ENCODE measurements at regions not wholly inside any gene's neighbourhood (a gene's known extent, or its start where the extent isn't known, plus 50 kb on each side); places are given as distances from the start of the nearest gene placed in this dataset.

DNA sequence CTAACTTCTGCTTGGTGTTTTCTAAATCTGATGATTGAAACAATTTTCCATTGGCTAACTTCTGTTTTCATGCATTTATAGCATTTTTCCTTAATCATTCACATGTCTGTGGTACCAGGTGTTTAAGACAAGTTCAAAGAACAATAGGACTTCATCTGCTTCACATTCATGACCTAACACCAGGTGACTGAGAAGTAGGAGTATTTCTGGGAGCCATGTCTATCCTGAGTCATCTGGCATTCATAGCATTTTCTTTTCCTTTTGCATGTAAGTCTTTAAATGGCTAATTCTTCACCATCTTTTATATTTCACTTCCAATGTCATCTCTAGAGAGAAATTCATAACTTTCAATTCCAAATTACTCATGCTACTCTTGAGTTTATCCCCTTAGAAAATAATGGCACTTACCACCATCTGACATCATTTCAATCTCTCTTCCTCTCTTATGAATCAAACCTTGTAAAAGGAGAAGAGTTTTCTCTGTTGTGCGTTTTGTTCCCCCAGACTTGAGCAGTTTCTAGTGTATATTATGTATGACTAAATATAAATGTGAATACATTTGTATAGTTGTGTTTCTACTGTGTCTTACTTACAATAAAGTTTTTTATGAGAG is 1196.1 kb upstream of the CDH9 start:
- POLR2A ChIA-PET: no interaction called here
- no peak overlapping the region for H2AFZ ChIP-seq (ENCODE audit: low read depth, low read length)
- H3K4me2 ChIP-seq (ENCODE audit: insufficient read depth, low read length): no peak overlapping the region
- H3K27me3 ChIP-seq (ENCODE audit: control insufficient read depth in 2 of 2, insufficient read depth in 2 of 2, low read length in 2 of 2): no peaks in the 10 kb centered on the region
- intact Hi-C loops (cut with micrococcal nuclease) (no loop called here), dilution Hi-C loops (cut with MboI; ENCODE audit: extremely low pct_ligation_motif_present, low sequenced_read_pairs) (no loop called here)
- TF ChIP-seq EZH2 (IDR thresholded peaks at IDR 0.05; ENCODE audit: borderline replicate concordance, low read depth, low read length, severe bottlenecking) (no peak), JUN (IDR thresholded peaks at IDR 0.05; ENCODE audit: borderline replicate concordance, insufficient read depth, insufficient read length, low read depth) (no peak), MYC (IDR thresholded peaks at IDR 0.05; ENCODE audit: low read depth, low read length) (no peak), POLR2A (IDR thresholded peaks at IDR 0.05; ENCODE audit: low read depth, low read length) (no peak)
- TF ChIP-seq, protein P1, sequence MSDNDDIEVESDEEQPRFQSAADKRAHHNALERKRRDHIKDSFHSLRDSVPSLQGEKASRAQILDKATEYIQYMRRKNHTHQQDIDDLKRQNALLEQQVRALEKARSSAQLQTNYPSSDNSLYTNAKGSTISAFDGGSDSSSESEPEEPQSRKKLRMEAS (IDR thresholded peaks at IDR 0.05; ENCODE audit: insufficient read depth, insufficient read length): no peak
- H3K4me3 ChIP-seq (replicated peaks in 1 of 3; ENCODE audit: insufficient read depth in 1 of 3, low read depth in 1 of 3, low read length in 3 of 3): no peak overlapping the region
- H4K20me1 ChIP-seq (replicated peaks; ENCODE audit: control insufficient read depth, extremely low read depth, insufficient read depth, low read length): no peaks in the 10 kb centered on the region
- no peaks in the 10 kb centered on the region for H3K9me3 ChIP-seq (replicated peaks; ENCODE audit: control insufficient read depth, insufficient read depth, low read length)
- no peaks in the 10 kb centered on the region for H3K79me2 ChIP-seq (ENCODE audit: control insufficient read depth, insufficient read depth, low read length)
- no peaks in the 10 kb centered on the region for H3K9me1 ChIP-seq (replicated peaks; ENCODE audit: control insufficient read depth, extremely low read depth, insufficient read depth, low read length)
- BruUV-seq (replicated peaks): no TSS peak
- no peaks in the 10 kb centered on the region for H3K36me3 ChIP-seq (ENCODE audit: control insufficient read depth in 2 of 2, extremely low read depth in 1 of 2, insufficient read depth in 2 of 2, low read length in 2 of 2)
- no peaks in the 10 kb centered on the region for H3K4me1 ChIP-seq (ENCODE audit: control insufficient read depth, extremely low read depth, insufficient read depth, low read length)
- no peak overlapping the region for H3K27ac ChIP-seq (ENCODE audit: insufficient read depth, low read depth, low read length)
- CTCF ChIA-PET: no interaction called here
- H3K9ac ChIP-seq (replicated peaks; ENCODE audit: extremely low read depth, insufficient read depth, low read length): no peak overlapping the region
- DNase-seq (ENCODE audit: low read depth, low spot score) (no peak), FAIRE-seq (no peak)

DNA sequence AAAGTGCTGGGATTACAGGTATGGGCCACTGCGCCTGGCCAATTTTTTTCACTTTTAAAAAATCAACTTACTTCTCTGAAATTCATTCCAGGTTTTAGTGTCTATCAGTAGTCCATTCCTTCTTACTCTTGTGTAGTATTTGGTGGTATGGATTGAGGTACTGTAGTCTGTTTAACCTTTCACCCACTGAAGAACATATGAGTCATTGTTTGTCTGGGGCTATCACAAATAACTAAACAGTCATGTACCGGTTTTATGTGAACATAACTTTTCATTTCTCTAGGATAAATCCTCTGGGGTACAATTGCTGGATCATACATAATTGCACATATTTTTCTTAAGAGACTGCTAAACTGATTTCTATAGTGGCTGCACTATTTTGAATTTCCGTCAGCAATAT is 1188.0 kb upstream of the CDH9 start:
- intact Hi-C loops (cut with micrococcal nuclease): no loop called here
- TF ChIP-seq EZH2 (IDR thresholded peaks at IDR 0.05; ENCODE audit: borderline replicate concordance, low read depth, low read length, severe bottlenecking) (no peak), FOS (IDR thresholded peaks at IDR 0.05; ENCODE audit: borderline replicate concordance, insufficient read depth, low read length) (peak; percentile 17), POLR2AphosphoS5 (IDR thresholded peaks at IDR 0.05; ENCODE audit: insufficient read depth, low read depth, low read length) (no peak), GATA2 (IDR thresholded peaks at IDR 0.05; ENCODE audit: insufficient read depth, insufficient read length, low read depth, low read length) (no peak)
- TF ChIP-seq, protein P2, sequence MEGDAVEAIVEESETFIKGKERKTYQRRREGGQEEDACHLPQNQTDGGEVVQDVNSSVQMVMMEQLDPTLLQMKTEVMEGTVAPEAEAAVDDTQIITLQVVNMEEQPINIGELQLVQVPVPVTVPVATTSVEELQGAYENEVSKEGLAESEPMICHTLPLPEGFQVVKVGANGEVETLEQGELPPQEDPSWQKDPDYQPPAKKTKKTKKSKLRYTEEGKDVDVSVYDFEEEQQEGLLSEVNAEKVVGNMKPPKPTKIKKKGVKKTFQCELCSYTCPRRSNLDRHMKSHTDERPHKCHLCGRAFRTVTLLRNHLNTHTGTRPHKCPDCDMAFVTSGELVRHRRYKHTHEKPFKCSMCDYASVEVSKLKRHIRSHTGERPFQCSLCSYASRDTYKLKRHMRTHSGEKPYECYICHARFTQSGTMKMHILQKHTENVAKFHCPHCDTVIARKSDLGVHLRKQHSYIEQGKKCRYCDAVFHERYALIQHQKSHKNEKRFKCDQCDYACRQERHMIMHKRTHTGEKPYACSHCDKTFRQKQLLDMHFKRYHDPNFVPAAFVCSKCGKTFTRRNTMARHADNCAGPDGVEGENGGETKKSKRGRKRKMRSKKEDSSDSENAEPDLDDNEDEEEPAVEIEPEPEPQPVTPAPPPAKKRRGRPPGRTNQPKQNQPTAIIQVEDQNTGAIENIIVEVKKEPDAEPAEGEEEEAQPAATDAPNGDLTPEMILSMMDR (IDR thresholded peaks at IDR 0.05; ENCODE audit: extremely low read depth in 1 of 2, insufficient read depth in 1 of 2, low read depth in 1 of 2, low read length in 2 of 2): no peak
- H2AFZ ChIP-seq (ENCODE audit: low read depth, low read length): no peak overlapping the region
- H3K4me2 ChIP-seq (ENCODE audit: insufficient read depth, low read length): no peak overlapping the region
- H3K4me3 ChIP-seq (replicated peaks in 1 of 3; ENCODE audit: insufficient read depth in 1 of 3, low read depth in 1 of 3, low read length in 3 of 3): no peak overlapping the region
- H3K36me3 ChIP-seq (ENCODE audit: control insufficient read depth in 2 of 2, extremely low read depth in 1 of 2, insufficient read depth in 2 of 2, low read length in 2 of 2): no peaks in the 10 kb centered on the region
- ChIA-PET CTCF (no interaction called here), POLR2A (no interaction called here)
- no peaks in the 10 kb centered on the region for H3K79me2 ChIP-seq (ENCODE audit: control insufficient read depth, insufficient read depth, low read length)
- DNase-seq (ENCODE audit: low read depth, low spot score) (no peak), FAIRE-seq (no peak)
- H3K4me1 ChIP-seq (ENCODE audit: control insufficient read depth, extremely low read depth, insufficient read depth, low read length): no peaks in the 10 kb centered on the region
- H3K27me3 ChIP-seq (ENCODE audit: control insufficient read depth in 2 of 2, insufficient read depth in 2 of 2, low read length in 2 of 2): no peaks in the 10 kb centered on the region
- H3K9me3 ChIP-seq (replicated peaks; ENCODE audit: control insufficient read depth, insufficient read depth, low read length): no peaks in the 10 kb centered on the region
- H4K20me1 ChIP-seq (replicated peaks; ENCODE audit: control insufficient read depth, extremely low read depth, insufficient read depth, low read length): no peaks in the 10 kb centered on the region
- dilution Hi-C loops (cut with MboI; ENCODE audit: extremely low pct_ligation_motif_present, low sequenced_read_pairs): no loop called here
- no peaks in the 10 kb centered on the region for H3K9me1 ChIP-seq (replicated peaks; ENCODE audit: control insufficient read depth, extremely low read depth, insufficient read depth, low read length)
- no peak overlapping the region for H3K9ac ChIP-seq (replicated peaks; ENCODE audit: extremely low read depth, insufficient read depth, low read length)
- no peak overlapping the region for H3K27ac ChIP-seq (ENCODE audit: insufficient read depth, low read depth, low read length)
- BruUV-seq (replicated peaks): no TSS peak

Measured in endothelial cell of umbilical vein (primary cell).